Bone marrow (tissue), 2 donors: ENCODE measurements at regions not wholly inside any gene's neighbourhood (a gene's known extent, or its start where the extent isn't known, plus 50 kb on each side); places are given as distances from the start of the nearest gene placed in this dataset.
"Not testable (repeated sequence)": the region's sequence is repeated elsewhere in the genome, so short reads cannot be mapped to it uniquely, and the experiment has no call there.

Experiments used
- DNase-seq, 2 donors: peaks; one replicate each; lab custom pipeline; 2025; lab: John Stamatoyannopoulos, UW

DNA sequence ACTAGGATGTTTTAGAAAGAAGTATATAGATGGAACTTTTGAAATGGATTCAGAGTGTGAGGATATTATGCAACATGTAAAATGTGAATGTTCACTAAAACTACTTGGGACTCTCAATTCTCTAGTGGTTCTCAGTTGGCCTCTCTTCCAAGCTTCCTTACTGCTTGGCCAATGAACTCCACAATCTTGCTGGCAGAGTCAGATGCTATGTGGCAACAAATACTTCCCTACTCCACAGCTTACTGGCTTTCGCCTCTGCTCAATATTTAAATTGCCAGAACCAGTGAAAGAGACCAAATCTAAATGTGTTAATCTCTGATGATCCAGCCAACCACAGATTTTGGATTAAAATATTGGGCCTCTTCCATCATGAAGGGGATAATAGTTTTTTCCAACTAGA is 138.4 kb downstream of the HTR1B start:
- DNase-seq = no peak

DNA sequence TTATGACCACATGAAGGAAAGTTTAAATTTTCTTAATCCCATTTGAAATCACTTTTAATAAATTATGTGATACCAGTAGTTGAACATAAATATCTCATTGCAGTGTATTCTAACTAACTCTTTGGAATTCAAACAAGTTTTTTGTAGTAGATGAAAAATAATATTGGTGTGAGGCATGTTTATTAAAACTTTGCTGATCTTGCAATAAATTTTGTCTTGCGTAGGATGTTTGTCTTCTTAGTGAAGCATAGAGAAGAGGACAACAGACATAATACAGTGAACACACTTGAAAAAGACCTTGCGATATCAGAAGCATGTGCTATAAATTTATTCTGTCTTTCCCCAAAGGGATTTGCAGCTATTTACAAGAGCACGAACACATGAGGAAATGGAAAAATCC is 140.7 kb downstream of the HTR1B start:
- DNase-seq = no peak

DNA sequence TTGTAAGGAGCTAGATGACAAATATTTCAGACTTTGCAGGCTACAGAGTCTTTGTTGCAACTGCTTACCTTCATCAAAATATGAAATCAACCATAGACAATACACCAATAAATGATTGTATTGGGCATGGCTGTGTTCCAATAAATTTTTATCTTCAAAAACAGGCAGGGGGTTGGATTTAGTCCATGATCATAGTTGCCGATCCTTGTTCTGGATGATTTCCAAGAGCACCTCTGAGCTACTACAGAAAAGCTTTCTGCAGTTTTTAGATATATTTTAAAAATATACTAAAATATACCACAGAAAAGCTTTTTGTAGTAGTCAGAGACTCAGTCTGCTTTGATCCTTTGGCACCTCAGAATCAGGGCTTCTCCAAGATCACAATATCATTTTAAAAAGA is 145.0 kb downstream of the HTR1B start:
- DNase-seq = no peak

DNA sequence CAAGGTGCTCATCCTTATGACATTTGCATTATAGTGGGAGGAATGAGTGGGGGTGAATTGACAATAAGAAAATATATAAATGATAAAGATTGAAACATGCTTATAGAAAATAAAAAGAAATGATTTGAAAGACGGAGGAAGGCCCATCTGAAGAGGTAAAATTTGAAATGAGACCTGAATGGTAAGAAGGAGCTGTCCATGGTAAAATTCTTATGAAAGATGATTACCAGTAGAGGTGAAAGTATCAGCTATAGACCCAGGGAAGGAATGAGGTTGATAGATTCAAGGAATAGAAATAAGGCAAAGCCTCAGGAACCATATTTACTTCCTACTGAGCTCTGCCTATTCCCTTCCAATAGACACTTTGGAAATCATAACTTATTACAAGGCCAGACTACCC is 149.7 kb downstream of the HTR1B start:
- DNase-seq = no peak

DNA sequence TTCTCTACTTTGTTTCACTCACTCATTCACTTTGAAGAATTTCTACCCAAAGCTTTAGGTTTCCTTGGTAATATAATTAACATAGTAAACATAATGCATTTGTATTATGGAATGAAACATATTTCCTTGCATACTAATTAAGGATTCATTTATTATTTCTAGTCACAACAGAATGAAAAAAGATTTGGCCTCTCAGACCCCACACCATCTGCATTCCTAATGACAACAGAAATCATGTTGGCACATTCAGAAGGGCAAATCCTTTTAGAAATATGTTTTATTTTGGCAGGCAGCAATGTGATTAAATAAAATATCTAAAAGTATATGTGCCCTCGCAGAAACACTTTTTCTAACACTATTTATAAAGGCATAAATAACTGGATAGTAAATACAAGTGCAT is 163.4 kb downstream of the HTR1B start:
- DNase-seq = no peak

DNA sequence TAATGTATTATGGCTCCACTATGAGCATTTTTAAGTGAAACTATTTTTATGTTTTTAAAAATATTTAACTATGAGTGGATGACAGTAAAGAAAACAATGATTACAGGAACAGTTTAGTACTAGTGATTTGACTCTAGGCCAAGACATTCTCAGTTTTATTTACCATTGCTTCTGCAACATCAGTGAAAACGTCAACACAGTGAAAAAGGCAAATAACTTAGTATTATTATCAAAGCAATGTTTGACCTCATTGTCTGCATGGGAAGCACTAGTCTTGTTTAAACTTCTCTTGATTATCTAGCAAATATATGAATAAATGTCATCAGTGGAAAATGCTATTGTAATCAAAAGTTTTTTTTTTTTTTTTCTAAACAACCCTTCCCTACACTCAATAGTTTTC is 165.0 kb downstream of the HTR1B start:
- no peak for DNase-seq

DNA sequence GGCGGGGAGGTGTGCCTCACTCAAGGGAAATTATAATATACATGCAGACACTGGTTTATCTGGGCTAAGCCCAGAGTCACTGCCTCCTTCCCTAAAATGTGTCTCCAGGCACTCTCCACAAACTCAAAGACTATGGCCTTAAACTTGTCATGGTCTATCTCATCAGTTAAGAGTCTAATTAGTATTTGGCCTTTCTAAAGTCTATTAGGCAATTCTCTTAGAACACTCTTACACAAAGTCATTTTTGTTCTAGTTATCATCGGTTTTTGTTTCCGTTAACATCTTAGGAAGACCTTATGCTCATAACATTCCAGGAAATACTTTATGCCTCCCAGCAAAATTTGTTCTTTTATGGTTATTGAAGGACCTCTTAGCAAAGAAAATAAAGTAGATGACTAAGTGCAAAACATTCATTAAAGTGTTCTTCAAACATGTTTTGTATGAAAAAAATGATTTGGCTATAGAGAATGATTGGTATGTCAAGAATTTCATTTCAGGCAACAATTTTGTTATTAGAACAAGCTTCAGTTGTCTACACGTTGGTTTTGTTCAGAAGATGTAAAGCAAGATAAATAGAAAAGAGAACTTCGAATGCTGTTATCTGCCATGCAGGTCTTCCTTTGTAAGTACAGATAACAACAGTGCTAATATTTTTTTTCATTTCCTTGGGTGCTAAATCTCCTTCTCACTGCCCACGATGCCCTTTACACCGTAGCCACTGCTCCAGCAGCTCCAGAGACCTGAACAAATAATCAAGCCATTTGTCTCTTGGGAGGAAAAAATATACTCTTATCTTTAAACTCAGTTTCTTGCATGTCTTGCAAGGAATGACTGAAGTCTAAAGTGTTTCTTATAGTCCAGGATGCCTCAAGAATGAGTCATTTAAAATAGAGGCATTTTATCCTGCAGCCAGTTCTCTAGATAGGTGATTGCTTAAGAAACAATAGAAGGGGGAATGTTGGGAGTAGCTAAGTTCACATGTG is 170.4 kb downstream of the HTR1B start:
- DNase-seq = no peak

DNA sequence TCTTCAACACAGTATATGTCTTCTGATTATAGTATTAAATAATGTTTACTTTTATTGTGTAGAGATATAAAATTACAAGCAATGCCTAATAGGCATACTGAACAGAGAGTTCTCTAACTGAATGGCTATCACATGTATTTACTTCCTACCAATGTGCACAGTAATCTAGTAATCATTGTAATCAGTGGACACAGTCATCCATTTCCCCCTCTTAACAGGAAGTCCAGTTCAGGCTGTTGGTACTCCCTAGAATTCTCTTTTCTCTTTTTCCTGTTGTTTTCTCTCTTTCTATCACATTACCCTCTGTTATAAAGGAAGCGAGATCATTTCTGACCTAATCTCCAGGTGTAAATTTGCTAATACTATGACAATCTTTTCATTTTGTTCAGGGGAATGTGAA is 172.5 kb downstream of the HTR1B start:
- DNase-seq = no peak

DNA sequence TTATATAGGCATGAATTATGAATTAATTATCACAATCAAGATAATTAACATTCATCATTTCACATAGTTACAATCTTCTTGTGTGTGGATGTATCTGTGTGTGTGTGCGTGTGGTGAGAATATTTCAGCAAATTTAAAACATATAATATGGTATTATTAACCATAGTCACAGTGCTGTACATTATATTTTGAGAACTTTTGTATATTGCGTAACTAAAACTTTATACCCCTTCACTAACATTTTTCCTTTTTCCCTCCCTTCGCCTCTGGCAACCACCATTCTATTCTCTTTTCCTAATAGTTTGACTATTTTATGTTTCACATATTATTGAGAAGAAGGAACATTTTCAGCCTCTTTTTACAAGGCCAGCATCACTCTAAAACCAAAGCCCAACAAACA is 176.8 kb downstream of the HTR1B start:
- DNase-seq = no peak

DNA sequence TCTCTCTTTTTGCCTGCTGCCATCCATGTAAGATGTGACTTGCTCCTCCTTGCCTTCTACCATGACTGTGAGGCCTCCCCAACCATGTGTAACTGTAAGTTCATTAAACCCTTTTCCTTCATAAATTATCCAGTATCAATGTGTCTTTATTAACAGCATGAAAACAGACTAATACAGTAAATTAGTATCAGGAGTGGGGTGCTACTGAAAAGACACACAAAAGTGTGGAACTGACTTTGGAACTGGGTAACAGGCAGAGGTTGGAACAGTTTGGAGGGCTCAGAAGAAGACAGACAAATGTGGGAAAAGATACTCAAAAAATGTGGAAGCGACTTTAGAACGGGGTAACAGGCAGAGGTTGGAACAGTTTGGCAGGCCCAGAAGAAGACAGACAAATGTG is 189.4 kb downstream of the HTR1B start:
- no peak for DNase-seq

DNA sequence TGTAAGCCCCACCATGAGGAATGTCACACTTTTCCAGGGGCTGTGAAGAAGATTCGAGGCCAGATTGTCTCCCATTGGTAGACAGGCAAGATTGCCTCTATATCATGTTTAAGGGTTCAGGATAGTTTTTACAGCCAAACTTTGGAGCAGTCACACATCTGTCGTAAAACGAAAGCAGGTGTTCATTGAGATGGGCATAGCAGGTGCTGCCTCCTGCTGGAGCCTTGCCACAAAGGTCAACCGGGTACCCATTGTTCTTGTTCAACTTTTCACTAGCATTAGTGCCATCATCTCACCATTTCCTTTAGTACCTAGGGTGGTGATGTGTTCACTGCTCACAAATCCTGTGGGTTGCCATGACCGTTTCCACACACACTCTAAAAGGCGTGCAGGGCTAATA is 198.3 kb downstream of the HTR1B start:
- no peak for DNase-seq

DNA sequence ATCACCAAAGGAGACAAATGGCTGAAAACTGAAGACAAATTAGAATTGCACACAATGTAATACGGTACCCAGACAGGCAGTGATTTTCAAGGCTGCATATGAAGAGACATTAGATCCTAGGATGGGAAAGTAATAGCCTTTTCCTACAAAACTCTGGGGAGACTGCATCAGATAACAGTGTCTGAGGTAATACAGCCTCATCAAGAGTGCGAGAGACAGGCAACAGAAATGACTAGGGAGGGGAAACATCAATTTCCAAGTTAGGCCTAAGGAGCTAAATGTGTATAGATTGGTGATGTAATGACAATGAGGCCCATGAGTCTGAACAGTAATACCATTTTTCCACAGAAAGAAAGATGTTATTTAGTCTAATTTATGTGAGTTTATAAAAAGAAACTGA is 200.3 kb downstream of the HTR1B start:
- DNase-seq = no peak

DNA sequence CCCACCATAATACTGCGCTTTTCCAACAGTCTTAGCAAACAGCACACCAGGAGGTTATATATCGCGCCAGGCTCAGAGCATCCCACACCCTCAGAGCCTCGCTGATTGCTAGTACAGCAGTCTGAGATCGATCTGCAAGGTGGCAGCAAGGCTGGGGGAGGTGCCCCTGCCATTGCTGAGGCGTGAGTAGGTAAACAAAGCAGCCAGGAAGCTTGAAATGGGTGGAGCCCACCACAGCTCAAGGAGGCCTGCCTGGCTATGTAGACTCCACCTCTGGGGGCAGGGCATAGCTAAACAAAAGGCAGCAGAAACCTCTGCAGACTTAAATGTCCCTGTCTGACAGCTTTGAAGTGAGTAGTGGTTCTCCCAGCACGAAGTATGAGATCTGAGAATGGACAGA is 211.5 kb downstream of the HTR1B start:
- not testable (repeated sequence) for DNase-seq

DNA sequence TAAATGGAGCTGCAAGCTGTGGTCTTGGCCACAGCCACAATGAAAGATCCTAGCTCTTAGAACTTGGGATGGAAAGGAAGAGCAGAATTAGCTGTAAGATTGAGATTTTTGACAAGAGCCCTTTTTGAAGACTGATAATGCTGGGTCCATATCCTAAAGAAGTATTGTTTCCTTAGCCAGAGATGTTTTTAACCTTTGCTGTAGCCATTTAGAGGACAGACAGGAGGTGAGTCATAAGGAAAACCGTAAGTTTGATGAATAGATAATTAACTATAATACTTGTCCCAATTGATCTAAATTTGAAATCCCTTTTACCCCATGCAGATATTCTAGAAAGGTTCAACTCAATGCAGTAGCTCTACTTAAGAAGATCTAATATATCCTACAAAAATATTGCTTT is 213.7 kb downstream of the HTR1B start:
- no peak for DNase-seq

DNA sequence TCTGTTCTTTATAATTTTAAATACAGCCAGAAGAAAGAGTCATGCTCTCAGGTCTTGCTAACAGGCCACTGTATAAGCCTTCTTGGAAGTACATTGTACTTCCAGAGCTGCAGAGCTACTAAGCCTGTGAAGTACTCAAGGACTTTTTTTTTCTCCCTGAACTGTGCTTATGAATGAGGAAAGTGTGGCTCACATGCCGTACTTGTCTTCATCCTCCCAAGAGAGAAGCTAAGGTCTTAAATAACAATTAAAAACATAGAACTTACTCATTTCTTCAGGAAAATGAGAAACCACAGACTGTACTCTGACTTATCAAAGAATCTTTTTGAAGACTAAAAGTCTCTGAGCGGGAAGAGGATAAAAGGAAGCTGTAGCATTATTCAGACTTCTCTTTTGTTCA is 218.3 kb downstream of the HTR1B start:
- DNase-seq = no peak

DNA sequence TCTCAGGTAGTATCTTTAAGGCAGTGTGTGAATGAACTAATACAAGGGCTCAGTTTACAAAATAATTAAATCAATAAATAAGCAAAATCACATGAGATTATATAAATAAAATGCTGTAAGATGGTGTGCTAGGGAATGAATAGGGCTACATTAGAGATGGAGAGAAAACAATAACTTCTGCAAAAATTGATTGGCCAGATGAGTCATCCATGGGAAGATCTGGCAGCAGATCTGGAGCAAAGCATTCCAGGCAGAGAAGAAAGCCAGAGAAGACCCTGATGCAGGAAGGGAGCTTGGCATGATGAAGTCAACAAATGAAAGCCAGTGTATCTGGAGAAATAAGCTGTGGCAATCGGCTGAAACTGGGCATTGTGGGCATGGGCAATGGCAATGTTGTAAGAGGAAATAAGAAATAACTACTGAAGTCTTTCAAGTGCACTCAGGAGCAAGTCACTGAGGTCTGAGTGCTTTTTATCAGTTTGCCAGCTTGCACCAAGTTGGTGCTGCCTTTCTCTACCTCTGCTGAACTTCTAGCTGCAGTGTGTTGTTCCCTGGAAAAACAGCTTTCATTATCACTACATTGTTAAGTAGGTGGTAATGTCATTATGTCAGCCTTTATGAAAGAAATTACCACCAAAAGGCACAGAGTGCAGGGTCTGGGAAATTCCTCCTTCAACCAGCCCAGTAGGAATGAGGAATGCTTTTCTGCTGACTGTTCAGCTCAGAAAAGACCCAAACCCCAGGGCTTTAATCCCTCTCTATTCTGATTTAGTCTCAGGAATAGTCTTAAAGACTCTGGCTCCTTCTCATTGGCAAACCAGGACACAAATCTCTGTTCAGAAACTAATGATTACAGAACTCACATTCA is 231.6 kb downstream of the HTR1B start:
- no peak for DNase-seq

DNA sequence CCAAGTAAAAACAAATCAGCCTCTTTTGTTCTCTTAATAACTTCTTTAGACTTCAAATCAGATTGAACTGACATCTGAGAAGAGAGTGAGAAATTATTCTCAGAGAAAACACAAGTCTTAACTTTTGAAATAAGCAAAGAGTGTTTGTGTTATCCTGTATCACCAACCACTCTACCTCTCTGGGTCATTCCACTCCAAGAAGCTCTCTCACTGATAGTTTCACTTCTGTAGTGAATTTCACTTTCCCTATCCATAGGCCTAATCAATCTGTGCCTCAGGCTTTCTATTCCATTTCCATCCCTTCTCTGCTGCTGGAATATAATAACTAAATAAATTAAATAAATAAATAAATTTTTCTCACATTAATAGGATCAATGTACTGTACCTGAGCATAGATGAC is 235.0 kb downstream of the HTR1B start:
- DNase-seq = no peak

DNA sequence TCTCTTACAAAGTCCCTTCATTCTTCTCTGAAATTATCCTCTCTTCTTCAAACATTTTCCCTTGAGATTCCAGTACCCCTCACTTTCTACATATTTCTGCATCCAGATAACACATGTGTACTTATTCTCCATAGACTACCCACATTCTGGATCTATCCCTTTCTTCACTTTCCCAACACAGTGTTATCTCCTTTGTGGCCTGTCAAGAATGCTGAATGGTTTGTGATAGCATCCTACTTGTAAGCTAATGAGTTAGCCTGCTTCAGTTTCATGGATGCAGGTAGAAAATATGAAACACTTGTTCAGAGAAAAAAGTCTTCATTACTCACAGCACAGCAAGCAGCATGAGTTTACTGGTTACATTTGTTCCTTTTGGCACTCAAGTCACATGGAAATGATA is 245.4 kb downstream of the HTR1B start:
- no peak for DNase-seq

DNA sequence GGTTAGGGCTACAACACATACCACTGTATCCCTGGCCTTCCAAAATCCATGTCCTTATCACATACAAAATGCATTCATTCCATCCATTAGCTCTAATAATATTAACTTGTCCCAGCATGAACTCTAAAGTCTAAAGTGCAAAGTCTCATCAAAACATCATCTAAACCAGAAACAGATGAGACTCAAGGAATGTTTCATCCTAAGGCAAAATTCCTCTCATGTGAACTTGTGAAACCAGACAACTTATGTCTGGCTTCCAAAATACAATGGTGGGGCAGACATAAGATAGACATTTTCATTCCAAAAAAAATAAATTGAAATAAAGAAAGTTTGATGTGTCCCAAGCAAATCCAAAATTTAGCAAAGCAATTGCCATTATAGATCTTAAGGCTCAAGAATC is 257.4 kb downstream of the HTR1B start:
- DNase-seq = no peak

DNA sequence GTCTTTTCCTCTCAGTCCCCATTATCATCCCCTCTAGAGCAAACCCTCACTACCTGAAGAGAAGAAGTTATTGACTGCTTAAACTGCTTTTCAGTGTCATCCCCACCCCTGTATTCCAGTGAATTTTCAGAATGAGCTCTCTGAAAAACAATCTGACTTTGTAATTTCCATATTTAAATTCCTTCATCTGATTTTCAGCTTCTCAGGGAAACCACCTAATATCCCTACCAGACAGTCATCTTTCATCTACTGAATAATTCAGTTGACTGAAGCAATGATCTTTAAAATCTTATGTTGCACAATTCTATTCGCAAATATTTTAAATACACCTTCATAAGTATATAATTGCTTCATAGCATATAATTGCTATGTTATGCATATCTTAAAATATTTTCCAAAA is 258.7 kb downstream of the HTR1B start:
- DNase-seq = no peak

DNA sequence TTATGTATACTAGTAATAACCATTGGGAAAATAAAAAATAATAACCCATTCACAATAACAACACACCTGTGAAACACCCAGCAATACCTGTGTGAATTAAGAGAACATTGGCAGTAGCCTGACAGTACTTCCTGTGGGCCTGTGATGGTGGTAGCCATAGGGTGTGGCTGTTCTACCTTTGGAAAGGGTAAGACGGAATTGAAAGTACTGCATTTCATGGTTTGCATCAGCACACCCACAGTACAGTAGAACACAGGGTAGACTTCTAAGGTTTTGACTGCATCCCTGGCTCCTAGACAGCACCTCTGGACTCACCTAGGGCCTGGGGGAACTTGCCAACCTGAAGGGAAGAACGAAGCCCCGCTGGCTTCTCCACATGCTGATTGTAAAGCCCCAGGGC is 279.8 kb downstream of the HTR1B start:
- DNase-seq = no peak

DNA sequence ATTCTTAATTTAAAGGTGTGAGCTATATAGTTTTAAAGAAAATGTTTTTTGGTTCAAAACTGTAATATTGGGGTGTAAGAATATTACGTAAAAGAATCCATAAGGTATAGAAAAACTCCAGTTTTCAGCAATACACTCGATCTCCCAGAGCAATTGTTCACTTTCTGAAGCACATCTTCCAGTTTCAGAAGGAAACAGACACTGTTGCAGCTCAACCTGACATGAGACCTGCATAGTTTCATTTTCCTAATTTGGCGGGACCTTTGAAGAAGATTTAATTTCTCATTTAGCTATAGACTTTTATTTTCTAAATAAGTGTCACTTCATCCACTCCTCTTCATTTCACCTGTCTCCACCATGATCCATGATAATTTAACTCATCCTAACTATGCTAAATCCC is 281.5 kb downstream of the HTR1B start:
- DNase-seq = no peak

DNA sequence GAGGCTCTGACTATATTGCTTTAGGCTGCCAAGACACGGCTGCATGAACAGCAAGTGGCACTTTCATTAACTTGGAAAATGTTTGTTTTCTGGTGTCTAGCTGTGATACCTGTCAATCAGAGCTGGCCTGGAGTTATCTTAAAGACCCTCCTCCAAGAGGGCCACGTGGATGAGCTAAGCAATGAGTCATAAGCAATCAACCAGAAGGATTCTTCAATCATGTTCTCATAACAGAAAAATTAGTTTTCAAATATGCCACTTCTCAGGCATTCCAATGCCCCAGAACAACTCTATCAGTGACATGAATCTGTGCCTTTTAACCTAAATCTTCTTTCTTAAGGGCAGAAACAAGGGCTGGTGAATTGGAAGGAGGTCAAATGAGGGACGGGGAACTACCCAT is 283.0 kb downstream of the HTR1B start:
- no peak for DNase-seq
